ENCODE measurements at regions not wholly inside any gene's neighbourhood (a gene's known extent, or its start where the extent isn't known, plus 50 kb on each side); places are given as distances from the start of the nearest gene placed in this dataset.

- Mint-ChIP-seq H3K36me3 (ENCODE audit: low read depth) (no peaks in the 10 kb centered on the region), H3K4me1 (ENCODE audit: low read depth) (peaks cover 55% of the 10 kb centered on the region), H3K9me3 (ENCODE audit: low read depth) (no peaks in the 10 kb centered on the region), H3K27ac (ENCODE audit: unreplicated experiment) (no peak overlapping the region), H3K4me3 (ENCODE audit: unreplicated experiment) (no peak overlapping the region), H3K27me3 (ENCODE audit: low read depth) (no peaks in the 10 kb centered on the region)
- TF ChIP-seq CTCF (IDR thresholded peaks at IDR 0.05) = no peak
- no peak for DNase-seq (ENCODE audit: low spot score)
Observed at GRCh38 chr2:39510140-39510539, 73.1 kb upstream of the MAP4K3 start.

GRCh38 chr2:39511219-39511604 is 74.1 kb upstream of the MAP4K3 start:
- TF ChIP-seq CTCF (IDR thresholded peaks at IDR 0.05) = no peak
- H3K27me3 Mint-ChIP-seq (ENCODE audit: low read depth) = no peaks in the 10 kb centered on the region
- H3K4me3 Mint-ChIP-seq (ENCODE audit: unreplicated experiment) = no peak overlapping the region
- H3K9me3 Mint-ChIP-seq (ENCODE audit: low read depth) = no peaks in the 10 kb centered on the region
- peaks cover 51% of the 10 kb centered on the region for H3K4me1 Mint-ChIP-seq (ENCODE audit: low read depth)
- DNase-seq (ENCODE audit: low spot score) = no peak
- no peak overlapping the region for H3K27ac Mint-ChIP-seq (ENCODE audit: unreplicated experiment)
- H3K36me3 Mint-ChIP-seq (ENCODE audit: low read depth) = no peaks in the 10 kb centered on the region

- no peak for DNase-seq (ENCODE audit: low spot score)
- H3K27ac Mint-ChIP-seq (ENCODE audit: unreplicated experiment) = no peak overlapping the region
- H3K4me1 Mint-ChIP-seq (ENCODE audit: low read depth) = peaks cover 57% of the 10 kb centered on the region
Observed at GRCh38 chr2:39511605-39512433, 74.7 kb upstream of the MAP4K3 start.

GRCh38 chr2:39512434-39512935 is 75.4 kb upstream of the MAP4K3 start:
- TF ChIP-seq CTCF (IDR thresholded peaks at IDR 0.05) = no peak
- H3K27me3 Mint-ChIP-seq (ENCODE audit: low read depth) = no peaks in the 10 kb centered on the region
- DNase-seq (ENCODE audit: low spot score) = no peak
- peaks cover 62% of the 10 kb centered on the region for H3K4me1 Mint-ChIP-seq (ENCODE audit: low read depth)
- H3K27ac Mint-ChIP-seq (ENCODE audit: unreplicated experiment) = no peak overlapping the region
- H3K36me3 Mint-ChIP-seq (ENCODE audit: low read depth) = no peaks in the 10 kb centered on the region
- H3K4me3 Mint-ChIP-seq (ENCODE audit: unreplicated experiment) = no peak overlapping the region
- H3K9me3 Mint-ChIP-seq (ENCODE audit: low read depth) = no peaks in the 10 kb centered on the region

More at GRCh38 chr2:39511605-39512433, 74.7 kb upstream of the MAP4K3 start:
- Mint-ChIP-seq H3K36me3 (ENCODE audit: low read depth) (no peaks in the 10 kb centered on the region), H3K27me3 (ENCODE audit: low read depth) (no peaks in the 10 kb centered on the region), H3K9me3 (ENCODE audit: low read depth) (no peaks in the 10 kb centered on the region), H3K4me3 (ENCODE audit: unreplicated experiment) (no peak overlapping the region)
- no peak for TF ChIP-seq CTCF (IDR thresholded peaks at IDR 0.05)

GRCh38 chr2:39512941-39513340 is 75.9 kb upstream of the MAP4K3 start:
- no peak for DNase-seq (ENCODE audit: low spot score)
- H3K4me1 Mint-ChIP-seq (ENCODE audit: low read depth) = peaks cover 62% of the 10 kb centered on the region
- H3K36me3 Mint-ChIP-seq (ENCODE audit: low read depth) = no peaks in the 10 kb centered on the region
- no peak overlapping the region for H3K4me3 Mint-ChIP-seq (ENCODE audit: unreplicated experiment)
- no peaks in the 10 kb centered on the region for H3K27me3 Mint-ChIP-seq (ENCODE audit: low read depth)
- H3K9me3 Mint-ChIP-seq (ENCODE audit: low read depth) = no peaks in the 10 kb centered on the region
- H3K27ac Mint-ChIP-seq (ENCODE audit: unreplicated experiment) = peak overlapping the region; percentile 78
- no peak for TF ChIP-seq CTCF (IDR thresholded peaks at IDR 0.05)
